ENCODE measurements at regions not wholly inside any gene's neighbourhood (a gene's known extent, or its start where the extent isn't known, plus 50 kb on each side); places are given as distances from the start of the nearest gene placed in this dataset.

DNA sequence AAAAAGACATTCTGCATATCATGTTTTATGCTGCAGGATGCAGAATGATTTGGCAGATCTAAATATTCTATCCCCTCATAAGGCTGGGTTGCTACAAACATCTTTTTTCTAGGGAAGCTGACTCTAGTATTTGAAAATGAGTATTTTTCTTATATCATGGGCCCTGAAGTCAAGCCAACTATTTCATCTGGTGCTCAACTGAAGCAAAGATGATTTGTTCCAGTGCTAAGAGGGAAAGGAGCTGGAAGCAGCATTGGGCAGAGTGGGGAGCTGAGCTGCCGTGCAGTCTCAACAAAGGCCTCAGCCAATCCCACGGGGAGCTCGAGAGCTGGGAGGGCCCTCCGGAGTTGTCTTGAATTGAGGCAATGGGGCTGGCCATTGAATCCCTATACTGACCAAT, 155.3 kb upstream of the SLCO3A1 start:
- H3K9me3 ChIP-seq (ENCODE audit: low read depth) = no peaks in the 10 kb centered on the region
- no peaks in the 10 kb centered on the region for H3K36me3 ChIP-seq
- H3K27ac ChIP-seq = no peak overlapping the region
- H3K4me1 ChIP-seq (ENCODE audit: low read depth) = no peaks in the 10 kb centered on the region
- no peak for DNase-seq (ENCODE audit: low read depth in 1 of 2, low spot score in 1 of 2)
- H3K27me3 ChIP-seq = no peaks in the 10 kb centered on the region
- no peak overlapping the region for H3K4me3 ChIP-seq
- TF ChIP-seq, protein P1, sequence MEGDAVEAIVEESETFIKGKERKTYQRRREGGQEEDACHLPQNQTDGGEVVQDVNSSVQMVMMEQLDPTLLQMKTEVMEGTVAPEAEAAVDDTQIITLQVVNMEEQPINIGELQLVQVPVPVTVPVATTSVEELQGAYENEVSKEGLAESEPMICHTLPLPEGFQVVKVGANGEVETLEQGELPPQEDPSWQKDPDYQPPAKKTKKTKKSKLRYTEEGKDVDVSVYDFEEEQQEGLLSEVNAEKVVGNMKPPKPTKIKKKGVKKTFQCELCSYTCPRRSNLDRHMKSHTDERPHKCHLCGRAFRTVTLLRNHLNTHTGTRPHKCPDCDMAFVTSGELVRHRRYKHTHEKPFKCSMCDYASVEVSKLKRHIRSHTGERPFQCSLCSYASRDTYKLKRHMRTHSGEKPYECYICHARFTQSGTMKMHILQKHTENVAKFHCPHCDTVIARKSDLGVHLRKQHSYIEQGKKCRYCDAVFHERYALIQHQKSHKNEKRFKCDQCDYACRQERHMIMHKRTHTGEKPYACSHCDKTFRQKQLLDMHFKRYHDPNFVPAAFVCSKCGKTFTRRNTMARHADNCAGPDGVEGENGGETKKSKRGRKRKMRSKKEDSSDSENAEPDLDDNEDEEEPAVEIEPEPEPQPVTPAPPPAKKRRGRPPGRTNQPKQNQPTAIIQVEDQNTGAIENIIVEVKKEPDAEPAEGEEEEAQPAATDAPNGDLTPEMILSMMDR (IDR thresholded peaks at IDR 0.05; ENCODE audit: low read depth, low read length) = no peak

DNA sequence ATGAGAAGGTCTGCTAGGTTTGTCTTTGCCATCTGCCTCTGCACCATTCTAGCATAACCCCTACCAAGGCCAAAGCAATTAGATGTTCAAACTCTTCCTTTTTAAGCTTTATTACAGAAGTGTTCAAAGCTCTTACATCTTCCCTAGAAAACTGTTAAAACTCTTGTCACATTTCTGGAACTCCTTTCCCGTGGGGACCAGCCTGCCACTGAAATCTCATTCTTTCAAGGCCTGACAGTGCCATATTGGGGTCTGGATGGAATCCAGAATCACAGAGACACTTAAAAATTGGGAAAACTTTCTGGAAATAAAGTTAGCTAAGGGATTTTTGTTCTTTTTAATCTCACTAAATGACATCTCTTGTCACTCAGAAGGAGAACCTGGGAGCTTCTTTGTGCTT, 153.8 kb upstream of the SLCO3A1 start:
- Histone ChIP-seq H3K27ac (no peak overlapping the region), H3K4me1 (ENCODE audit: low read depth) (no peaks in the 10 kb centered on the region), H3K36me3 (no peaks in the 10 kb centered on the region), H3K9me3 (ENCODE audit: low read depth) (no peaks in the 10 kb centered on the region), H3K27me3 (no peaks in the 10 kb centered on the region), H3K4me3 (no peak overlapping the region)
- no peak for DNase-seq (ENCODE audit: low read depth in 1 of 2, low spot score in 1 of 2)
- TF ChIP-seq, protein P1 (IDR thresholded peaks at IDR 0.05; ENCODE audit: low read depth, low read length) = no peak

DNA sequence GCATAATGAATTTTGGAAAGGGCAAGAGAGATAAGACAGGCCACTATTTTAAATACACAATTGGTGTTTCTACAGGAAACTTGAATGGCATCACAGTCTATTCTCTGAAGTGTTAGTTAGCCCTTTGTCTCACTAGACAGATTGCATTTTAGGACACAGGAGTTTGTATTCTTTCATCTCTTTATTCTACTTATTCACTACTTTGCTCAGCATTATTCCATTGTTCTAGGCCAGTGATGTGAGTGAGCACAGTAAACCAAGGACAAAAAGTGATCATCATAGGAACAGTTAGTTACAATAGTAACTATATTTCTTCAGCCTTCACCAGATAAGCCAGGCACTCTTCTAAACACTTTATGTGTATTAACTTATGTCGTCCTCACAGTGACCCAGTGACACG, 150.2 kb upstream of the SLCO3A1 start:
- H3K27ac ChIP-seq = no peak overlapping the region
- H3K4me3 ChIP-seq = no peak overlapping the region
- TF ChIP-seq, protein P1 (IDR thresholded peaks at IDR 0.05; ENCODE audit: low read depth, low read length) = no peak
- H3K4me1 ChIP-seq (ENCODE audit: low read depth) = no peaks in the 10 kb centered on the region
- no peak for DNase-seq (ENCODE audit: low read depth in 1 of 2, low spot score in 1 of 2)
- H3K27me3 ChIP-seq = no peaks in the 10 kb centered on the region
- no peaks in the 10 kb centered on the region for H3K36me3 ChIP-seq
- no peaks in the 10 kb centered on the region for H3K9me3 ChIP-seq (ENCODE audit: low read depth)

DNA sequence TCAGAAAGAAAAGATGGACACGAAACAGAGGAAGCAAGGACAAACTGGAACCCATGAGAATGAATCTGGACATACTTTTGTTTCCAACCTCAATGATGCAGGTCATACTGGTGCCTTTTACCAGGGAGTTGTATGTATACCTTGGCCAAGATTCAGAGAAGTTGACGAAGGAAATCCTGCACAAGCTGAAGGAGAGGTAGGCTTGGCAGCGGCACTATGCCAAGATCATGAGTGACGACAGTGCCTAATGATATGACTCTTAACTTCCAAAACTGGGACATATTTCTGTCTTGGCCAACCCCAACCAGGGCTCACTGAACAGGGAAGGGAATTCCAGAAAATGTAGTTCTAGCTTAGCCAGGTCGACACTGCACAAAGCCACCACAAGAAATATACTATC, 149.2 kb upstream of the SLCO3A1 start:
- no peaks in the 10 kb centered on the region for H3K9me3 ChIP-seq (ENCODE audit: low read depth)
- H3K4me1 ChIP-seq (ENCODE audit: low read depth) = no peaks in the 10 kb centered on the region
- no peaks in the 10 kb centered on the region for H3K27me3 ChIP-seq
- TF ChIP-seq, protein P1 (IDR thresholded peaks at IDR 0.05; ENCODE audit: low read depth, low read length) = no peak
- H3K4me3 ChIP-seq = no peak overlapping the region
- peak in 1 of 2 donors; percentile 4 for DNase-seq (ENCODE audit: low read depth in 1 of 2, low spot score in 1 of 2)
- H3K27ac ChIP-seq = no peak overlapping the region
- no peaks in the 10 kb centered on the region for H3K36me3 ChIP-seq

DNA sequence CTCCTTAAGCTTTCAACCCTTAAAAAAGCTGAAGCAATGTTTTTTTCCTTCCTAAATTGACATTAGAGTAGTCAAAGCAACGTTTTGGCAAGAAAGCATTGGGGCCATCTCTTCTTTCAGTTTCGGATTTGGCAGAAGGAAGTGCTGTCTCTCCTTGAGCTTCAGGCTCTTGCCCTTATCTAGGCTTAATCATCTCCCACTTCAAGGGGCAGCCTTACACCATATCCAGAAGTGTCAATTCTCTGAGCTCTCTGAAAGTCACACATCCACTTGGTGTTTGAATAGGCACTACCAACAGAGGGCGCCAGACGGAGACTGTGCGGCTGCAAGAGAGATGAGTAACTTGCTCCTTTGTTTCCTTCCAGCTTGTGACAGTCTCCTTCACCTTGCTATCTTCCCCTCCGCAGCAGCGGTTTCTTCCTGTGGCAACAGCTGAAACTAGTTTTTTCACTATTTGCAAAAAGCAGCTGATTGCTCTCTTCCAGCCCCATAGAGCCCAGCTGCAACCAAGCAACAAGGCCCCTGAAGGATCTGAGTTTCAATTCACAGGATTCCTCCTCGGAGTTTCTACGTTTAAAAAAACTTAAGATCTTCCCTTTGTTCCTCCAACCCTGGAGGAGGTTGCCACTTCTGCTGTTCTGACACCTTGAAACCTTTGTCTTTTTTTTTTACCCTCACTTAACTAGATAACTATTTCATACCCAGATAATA, 147.0 kb upstream of the SLCO3A1 start:
- Histone ChIP-seq H3K9me3 (ENCODE audit: low read depth) (no peaks in the 10 kb centered on the region), H3K27ac (no peak overlapping the region), H3K27me3 (no peaks in the 10 kb centered on the region), H3K4me3 (no peak overlapping the region), H3K36me3 (no peaks in the 10 kb centered on the region), H3K4me1 (ENCODE audit: low read depth) (no peaks in the 10 kb centered on the region)
- TF ChIP-seq, protein P1 (IDR thresholded peaks at IDR 0.05; ENCODE audit: low read depth, low read length) = peak; percentile 97
- DNase-seq (ENCODE audit: low read depth in 1 of 2, low spot score in 1 of 2) = peak; percentile 81

Data from cardiac muscle cell (in vitro differentiated cells and primary cell).